ENCODE measurements at regions not wholly inside any gene's neighbourhood (a gene's known extent, or its start where the extent isn't known, plus 50 kb on each side); places are given as distances from the start of the nearest gene placed in this dataset.

- no peak for DNase-seq (ENCODE audit: low read depth in 1 of 2, low spot score in 1 of 2)
- Histone ChIP-seq H3K27me3 (ENCODE audit: insufficient read depth, poor library complexity, severe bottlenecking) (no peaks in the 10 kb centered on the region), H3K4me3 (replicated peaks; ENCODE audit: insufficient read depth, low read length) (no peak overlapping the region), H3K27ac (replicated peaks) (no peak overlapping the region)
- no peak for TF ChIP-seq POLR2AphosphoS5 (IDR thresholded peaks at IDR 0.05; ENCODE audit: low read depth)
- TF ChIP-seq GABPA (IDR thresholded peaks at IDR 0.05; ENCODE audit: low read depth), result no peak
- TF ChIP-seq, protein P1, sequence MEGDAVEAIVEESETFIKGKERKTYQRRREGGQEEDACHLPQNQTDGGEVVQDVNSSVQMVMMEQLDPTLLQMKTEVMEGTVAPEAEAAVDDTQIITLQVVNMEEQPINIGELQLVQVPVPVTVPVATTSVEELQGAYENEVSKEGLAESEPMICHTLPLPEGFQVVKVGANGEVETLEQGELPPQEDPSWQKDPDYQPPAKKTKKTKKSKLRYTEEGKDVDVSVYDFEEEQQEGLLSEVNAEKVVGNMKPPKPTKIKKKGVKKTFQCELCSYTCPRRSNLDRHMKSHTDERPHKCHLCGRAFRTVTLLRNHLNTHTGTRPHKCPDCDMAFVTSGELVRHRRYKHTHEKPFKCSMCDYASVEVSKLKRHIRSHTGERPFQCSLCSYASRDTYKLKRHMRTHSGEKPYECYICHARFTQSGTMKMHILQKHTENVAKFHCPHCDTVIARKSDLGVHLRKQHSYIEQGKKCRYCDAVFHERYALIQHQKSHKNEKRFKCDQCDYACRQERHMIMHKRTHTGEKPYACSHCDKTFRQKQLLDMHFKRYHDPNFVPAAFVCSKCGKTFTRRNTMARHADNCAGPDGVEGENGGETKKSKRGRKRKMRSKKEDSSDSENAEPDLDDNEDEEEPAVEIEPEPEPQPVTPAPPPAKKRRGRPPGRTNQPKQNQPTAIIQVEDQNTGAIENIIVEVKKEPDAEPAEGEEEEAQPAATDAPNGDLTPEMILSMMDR (IDR thresholded peaks at IDR 0.05; ENCODE audit: insufficient read depth, low read length), result no peak
- no peak for TF ChIP-seq SPI1 (IDR thresholded peaks at IDR 0.05; ENCODE audit: borderline replicate concordance, low read depth)
- TF ChIP-seq, protein P2, sequence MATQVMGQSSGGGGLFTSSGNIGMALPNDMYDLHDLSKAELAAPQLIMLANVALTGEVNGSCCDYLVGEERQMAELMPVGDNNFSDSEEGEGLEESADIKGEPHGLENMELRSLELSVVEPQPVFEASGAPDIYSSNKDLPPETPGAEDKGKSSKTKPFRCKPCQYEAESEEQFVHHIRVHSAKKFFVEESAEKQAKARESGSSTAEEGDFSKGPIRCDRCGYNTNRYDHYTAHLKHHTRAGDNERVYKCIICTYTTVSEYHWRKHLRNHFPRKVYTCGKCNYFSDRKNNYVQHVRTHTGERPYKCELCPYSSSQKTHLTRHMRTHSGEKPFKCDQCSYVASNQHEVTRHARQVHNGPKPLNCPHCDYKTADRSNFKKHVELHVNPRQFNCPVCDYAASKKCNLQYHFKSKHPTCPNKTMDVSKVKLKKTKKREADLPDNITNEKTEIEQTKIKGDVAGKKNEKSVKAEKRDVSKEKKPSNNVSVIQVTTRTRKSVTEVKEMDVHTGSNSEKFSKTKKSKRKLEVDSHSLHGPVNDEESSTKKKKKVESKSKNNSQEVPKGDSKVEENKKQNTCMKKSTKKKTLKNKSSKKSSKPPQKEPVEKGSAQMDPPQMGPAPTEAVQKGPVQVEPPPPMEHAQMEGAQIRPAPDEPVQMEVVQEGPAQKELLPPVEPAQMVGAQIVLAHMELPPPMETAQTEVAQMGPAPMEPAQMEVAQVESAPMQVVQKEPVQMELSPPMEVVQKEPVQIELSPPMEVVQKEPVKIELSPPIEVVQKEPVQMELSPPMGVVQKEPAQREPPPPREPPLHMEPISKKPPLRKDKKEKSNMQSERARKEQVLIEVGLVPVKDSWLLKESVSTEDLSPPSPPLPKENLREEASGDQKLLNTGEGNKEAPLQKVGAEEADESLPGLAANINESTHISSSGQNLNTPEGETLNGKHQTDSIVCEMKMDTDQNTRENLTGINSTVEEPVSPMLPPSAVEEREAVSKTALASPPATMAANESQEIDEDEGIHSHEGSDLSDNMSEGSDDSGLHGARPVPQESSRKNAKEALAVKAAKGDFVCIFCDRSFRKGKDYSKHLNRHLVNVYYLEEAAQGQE (IDR thresholded peaks at IDR 0.05; ENCODE audit: insufficient replicate concordance, low read depth), result no peak
These were observed 588.4 kb upstream of the LRRC4C start for GRCh38 chr11:42047637-42048555.

DNA sequence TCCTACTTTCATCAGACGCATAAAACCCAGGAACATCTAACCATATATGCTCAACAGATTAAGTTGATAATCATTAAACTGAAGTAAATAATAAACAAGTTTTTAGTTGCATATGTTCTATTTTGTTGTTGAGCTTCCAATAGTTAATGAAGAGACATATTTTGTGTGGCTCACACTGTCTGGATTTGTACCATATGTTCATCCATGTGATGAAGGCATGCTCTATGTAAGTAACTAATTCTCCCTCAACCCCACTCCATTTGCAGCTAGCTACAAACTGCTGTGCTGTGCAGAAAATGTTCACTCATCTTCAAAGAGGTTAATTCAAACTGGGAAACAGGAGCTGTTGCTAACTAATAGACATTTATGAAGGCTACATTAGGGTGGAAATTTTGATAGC is 589.7 kb upstream of the LRRC4C start:
- TF ChIP-seq, protein P1 (IDR thresholded peaks at IDR 0.05; ENCODE audit: insufficient read depth, low read length), result no peak
- no peak for TF ChIP-seq SPI1 (IDR thresholded peaks at IDR 0.05; ENCODE audit: borderline replicate concordance, low read depth)
- no peak for TF ChIP-seq GABPA (IDR thresholded peaks at IDR 0.05; ENCODE audit: low read depth)
- TF ChIP-seq POLR2AphosphoS5 (IDR thresholded peaks at IDR 0.05; ENCODE audit: low read depth), result no peak
- TF ChIP-seq, protein P2 (IDR thresholded peaks at IDR 0.05; ENCODE audit: insufficient replicate concordance, low read depth), result no peak
- no peak for DNase-seq (ENCODE audit: low read depth in 1 of 2, low spot score in 1 of 2)
- H3K4me3 ChIP-seq (replicated peaks; ENCODE audit: insufficient read depth, low read length), result no peak overlapping the region
- no peak overlapping the region for H3K27ac ChIP-seq (replicated peaks)
- H3K27me3 ChIP-seq (ENCODE audit: insufficient read depth, poor library complexity, severe bottlenecking), result no peaks in the 10 kb centered on the region

GRCh38 chr11:42049650-42050049 is 590.2 kb upstream of the LRRC4C start:
- DNase-seq (ENCODE audit: low read depth in 1 of 2, low spot score in 1 of 2), result no peak
- Histone ChIP-seq H3K27ac (replicated peaks) (no peak overlapping the region), H3K4me3 (replicated peaks; ENCODE audit: insufficient read depth, low read length) (no peak overlapping the region), H3K27me3 (ENCODE audit: insufficient read depth, poor library complexity, severe bottlenecking) (no peaks in the 10 kb centered on the region)
- 0 out of 2 replicates have a peak, but pooled peaks have one; percentile 6 for TF ChIP-seq SPI1 (IDR thresholded peaks at IDR 0.05; ENCODE audit: borderline replicate concordance, low read depth)
- TF ChIP-seq, protein P1 (IDR thresholded peaks at IDR 0.05; ENCODE audit: insufficient read depth, low read length), result no peak
